HG03039 (cell line): ENCODE measurements at regions not wholly inside any gene's neighbourhood (a gene's known extent, or its start where the extent isn't known, plus 50 kb on each side); places are given as distances from the start of the nearest gene placed in this dataset.
"Not testable (repeated sequence)": the region's sequence is repeated elsewhere in the genome, so short reads cannot be mapped to it uniquely, and the experiment has no call there.

ENCODE experiments used
- ATAC-seq: cut with Tn5 transposase; IDR thresholded peaks from one replicate; pipeline ENCODE4 v1.9.1; 2021; ENCODE audit warnings: mild to moderate bottlenecking, moderate library complexity; ENCODE audit not compliant: unreplicated experiment

- ATAC-seq: no peak
Observed at GRCh38 chr12:66733321-66733720, 54.4 kb upstream of the GRIP1 start.

GRCh38 chr12:66733839-66734238 lies 55.0 kb upstream of the GRIP1 start:
- ATAC-seq: no peak

- ATAC-seq: no peak
Observed at GRCh38 chr12:66735275-66735674, 56.4 kb upstream of the GRIP1 start.

- no peak for ATAC-seq
Observed at GRCh38 chr12:66736931-66737330, 58.1 kb upstream of the GRIP1 start.

GRCh38 chr12:66739266-66739665 lies 60.4 kb upstream of the GRIP1 start:
- ATAC-seq: no peak

GRCh38 chr12:66739940-66740651 lies 61.2 kb upstream of the GRIP1 start:
- ATAC-seq: no peak

GRCh38 chr12:66740732-66741131 lies 61.9 kb upstream of the GRIP1 start:
- ATAC-seq: no peak

- no peak for ATAC-seq
Observed at GRCh38 chr12:66741919-66742318, 63.0 kb upstream of the GRIP1 start.

- ATAC-seq: no peak
Observed at GRCh38 chr12:66742508-66743367, 63.9 kb upstream of the GRIP1 start.

GRCh38 chr12:66744461-66744860 lies 65.6 kb upstream of the GRIP1 start:
- ATAC-seq: no peak

- no peak for ATAC-seq
Observed at GRCh38 chr12:66744956-66745383, 66.1 kb upstream of the GRIP1 start.

GRCh38 chr12:66746489-66747201 lies 67.8 kb upstream of the GRIP1 start:
- no peak for ATAC-seq

GRCh38 chr12:66751432-66752113 lies 72.7 kb upstream of the GRIP1 start:
- no peak for ATAC-seq

- no peak for ATAC-seq
Observed at GRCh38 chr12:66753810-66754209, 74.9 kb upstream of the GRIP1 start.

GRCh38 chr12:66755727-66756395 lies 77.0 kb upstream of the GRIP1 start:
- ATAC-seq: no peak

GRCh38 chr12:66756631-66757030 lies 77.8 kb upstream of the GRIP1 start:
- no peak for ATAC-seq

GRCh38 chr12:66760122-66760521 lies 81.2 kb upstream of the GRIP1 start:
- not testable (repeated sequence) for ATAC-seq

- no peak for ATAC-seq
Observed at GRCh38 chr12:66763467-66763866, 84.6 kb upstream of the GRIP1 start.

GRCh38 chr12:66765204-66765603 lies 86.3 kb upstream of the GRIP1 start:
- ATAC-seq: no peak

- ATAC-seq: no peak
Observed at GRCh38 chr12:66767536-66767935, 88.7 kb upstream of the GRIP1 start.
